HFFc6 (cell line): ENCODE measurements at regions not wholly inside any gene's neighbourhood (a gene's known extent, or its start where the extent isn't known, plus 50 kb on each side); places are given as distances from the start of the nearest gene placed in this dataset.

Source experiments
- DNase-seq: peaks from one replicate; pipeline ENCODE4 v3.0.0-alpha.2; 2018
- H3K27ac Mint-ChIP-seq: 2 replicates; pipeline ENCODE4 v1.8.0; 2020; ENCODE audit warnings: mild to moderate bottlenecking, mixed read lengths
- H3K27me3 Mint-ChIP-seq: 2 replicates; pipeline ENCODE4 v1.8.0; 2021; ENCODE audit warnings: mild to moderate bottlenecking, moderate library complexity, mixed read lengths; ENCODE audit not compliant: insufficient read depth
- H3K36me3 Mint-ChIP-seq: 2 replicates; pipeline ENCODE4 v1.8.0; 2021; ENCODE audit warnings: low read depth, mixed read lengths
- H3K4me1 Mint-ChIP-seq: 2 replicates; pipeline ENCODE4 v1.8.0; 2020; ENCODE audit warnings: low read depth, mixed read lengths
- H3K4me3 Mint-ChIP-seq: 2 replicates; pipeline ENCODE4 v1.8.0; 2020; ENCODE audit warnings: mild to moderate bottlenecking, moderate library complexity, mixed read lengths
- H3K9me3 Mint-ChIP-seq: 2 replicates; pipeline ENCODE4 v1.8.0; 2020; ENCODE audit warnings: mild to moderate bottlenecking, mixed read lengths
- TF ChIP-seq, protein P1 (sequence below): fragments of 200-600 bp; sonication (generic); IDR thresholded peaks from 2 replicates; pipeline ENCODE4 v1.5.0; 2021; ENCODE audit warnings: antibody characterized with exemption, mild to moderate bottlenecking

DNA sequence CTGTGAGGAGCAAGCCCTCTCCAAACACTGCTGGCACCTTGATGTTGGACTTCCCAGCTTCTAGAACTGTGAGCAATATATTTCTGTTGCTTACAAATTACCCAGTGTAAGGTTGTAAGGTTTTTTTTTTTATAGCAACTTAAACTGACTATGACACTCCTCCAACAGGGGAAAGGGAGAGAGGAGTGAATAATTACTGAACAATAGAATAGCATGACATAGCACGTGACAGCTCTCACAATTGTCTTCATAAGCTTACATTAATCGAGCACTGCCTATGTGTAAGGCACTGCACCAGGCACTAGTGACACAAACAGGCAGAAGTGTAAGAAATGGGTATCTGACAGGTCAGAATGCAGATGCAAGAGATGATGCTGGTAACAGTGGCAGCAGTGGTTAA, 136.9 kb downstream of the FAT3 start:
- Mint-ChIP-seq H3K4me3 (no peak overlapping the region), H3K4me1 (no peaks in the 10 kb centered on the region), H3K27ac (no peak overlapping the region), H3K36me3 (no peaks in the 10 kb centered on the region), H3K27me3 (peaks cover 3% of the 10 kb centered on the region), H3K9me3 (peaks cover 8% of the 10 kb centered on the region)
- TF ChIP-seq, protein P1, sequence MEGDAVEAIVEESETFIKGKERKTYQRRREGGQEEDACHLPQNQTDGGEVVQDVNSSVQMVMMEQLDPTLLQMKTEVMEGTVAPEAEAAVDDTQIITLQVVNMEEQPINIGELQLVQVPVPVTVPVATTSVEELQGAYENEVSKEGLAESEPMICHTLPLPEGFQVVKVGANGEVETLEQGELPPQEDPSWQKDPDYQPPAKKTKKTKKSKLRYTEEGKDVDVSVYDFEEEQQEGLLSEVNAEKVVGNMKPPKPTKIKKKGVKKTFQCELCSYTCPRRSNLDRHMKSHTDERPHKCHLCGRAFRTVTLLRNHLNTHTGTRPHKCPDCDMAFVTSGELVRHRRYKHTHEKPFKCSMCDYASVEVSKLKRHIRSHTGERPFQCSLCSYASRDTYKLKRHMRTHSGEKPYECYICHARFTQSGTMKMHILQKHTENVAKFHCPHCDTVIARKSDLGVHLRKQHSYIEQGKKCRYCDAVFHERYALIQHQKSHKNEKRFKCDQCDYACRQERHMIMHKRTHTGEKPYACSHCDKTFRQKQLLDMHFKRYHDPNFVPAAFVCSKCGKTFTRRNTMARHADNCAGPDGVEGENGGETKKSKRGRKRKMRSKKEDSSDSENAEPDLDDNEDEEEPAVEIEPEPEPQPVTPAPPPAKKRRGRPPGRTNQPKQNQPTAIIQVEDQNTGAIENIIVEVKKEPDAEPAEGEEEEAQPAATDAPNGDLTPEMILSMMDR, result no peak
- no peak for DNase-seq

DNA sequence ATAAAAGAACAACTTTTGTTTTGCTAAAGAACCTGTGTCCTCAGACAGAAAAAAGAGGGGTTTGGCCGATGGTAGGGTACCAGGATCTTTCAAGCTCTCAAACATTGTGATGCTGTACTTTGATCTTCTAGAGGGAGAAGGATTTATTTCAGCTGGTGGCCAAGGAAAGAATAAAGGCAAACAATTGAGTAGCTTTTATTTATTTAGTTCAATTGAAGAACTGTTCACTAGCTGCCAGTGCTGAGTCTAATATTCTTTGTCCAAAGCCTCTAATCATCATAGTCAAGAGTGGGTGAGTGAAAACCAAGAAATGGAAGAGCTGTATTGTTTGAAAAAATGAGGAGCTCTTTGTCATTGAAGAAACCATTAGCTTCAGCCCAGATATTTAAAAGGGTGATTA, 138.4 kb downstream of the FAT3 start:
- Mint-ChIP-seq H3K4me1 (no peaks in the 10 kb centered on the region), H3K9me3 (peaks cover 8% of the 10 kb centered on the region), H3K27ac (no peak overlapping the region), H3K4me3 (no peak overlapping the region), H3K27me3 (peaks cover 3% of the 10 kb centered on the region), H3K36me3 (no peaks in the 10 kb centered on the region)
- TF ChIP-seq, protein P1, result no peak
- no peak for DNase-seq

DNA sequence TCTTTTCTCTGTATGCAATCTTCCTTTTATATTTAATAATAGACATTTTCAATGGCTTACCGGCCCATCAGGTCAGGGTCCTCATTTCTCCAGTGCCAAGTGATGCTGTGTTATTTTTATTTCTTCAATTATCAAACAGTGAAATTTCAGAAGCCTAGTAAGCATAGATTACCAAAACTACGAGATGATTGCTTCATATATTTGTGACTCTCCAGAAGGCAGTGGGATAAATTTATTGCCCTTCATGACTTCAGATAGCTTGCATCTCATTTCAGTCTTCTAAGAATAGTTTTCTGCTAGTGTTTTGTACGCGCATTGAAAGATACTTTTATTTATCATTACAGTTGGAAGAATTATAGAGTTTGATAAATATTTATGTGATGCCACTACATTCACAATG, 139.6 kb downstream of the FAT3 start:
- Mint-ChIP-seq H3K9me3 (peaks cover 8% of the 10 kb centered on the region), H3K4me3 (no peak overlapping the region), H3K4me1 (no peaks in the 10 kb centered on the region), H3K27ac (no peak overlapping the region), H3K27me3 (peaks cover 3% of the 10 kb centered on the region), H3K36me3 (no peaks in the 10 kb centered on the region)
- DNase-seq, result no peak
- TF ChIP-seq, protein P1, result no peak

DNA sequence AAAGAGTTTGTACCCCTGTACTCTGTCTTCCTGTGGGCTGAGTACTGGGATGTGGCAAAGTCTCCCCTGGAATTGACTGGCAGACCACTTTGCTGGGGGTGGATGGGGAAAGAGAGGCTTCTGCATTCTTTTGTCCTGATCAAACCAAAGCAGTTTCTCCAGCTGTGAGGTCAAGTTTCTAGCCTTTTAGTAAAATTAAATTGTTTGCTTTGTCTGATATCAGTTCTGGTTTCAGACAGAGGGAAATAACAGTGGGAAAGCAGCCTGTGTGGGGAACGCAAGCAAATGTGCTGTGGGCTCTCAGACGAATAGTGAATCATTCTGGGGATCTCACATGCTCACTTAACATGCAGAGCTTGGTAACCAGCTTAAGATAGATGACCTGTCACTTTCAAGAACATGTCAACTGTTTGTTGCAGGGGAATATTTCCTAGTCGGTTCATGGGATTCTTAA, 151.6 kb downstream of the FAT3 start:
- no peak overlapping the region for H3K27ac Mint-ChIP-seq
- no peaks in the 10 kb centered on the region for H3K36me3 Mint-ChIP-seq
- TF ChIP-seq, protein P1, result no peak

DNA sequence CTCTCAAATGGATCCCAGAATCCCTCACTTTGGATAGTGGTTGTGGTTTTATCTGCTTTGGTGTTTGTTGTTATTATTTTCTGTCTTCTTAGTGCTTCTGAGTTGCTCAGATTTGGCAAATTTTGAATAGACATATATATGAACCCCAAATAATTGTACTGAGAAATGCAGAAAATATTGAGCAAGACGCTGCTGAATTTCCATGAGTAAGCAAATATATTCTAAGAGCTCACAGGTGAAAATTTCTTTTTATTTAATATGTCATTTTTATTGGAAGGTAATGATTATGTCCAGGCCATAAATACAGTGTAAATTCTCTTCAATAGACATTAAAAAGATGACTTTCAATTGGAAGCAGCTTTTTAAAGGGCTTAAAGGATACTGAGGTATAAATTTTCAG, 152.1 kb downstream of the FAT3 start:
- TF ChIP-seq, protein P1, result no peak
- Mint-ChIP-seq H3K9me3 (peaks cover 5% of the 10 kb centered on the region; the same call in 1 of the 2 replicates), H3K36me3 (no peaks in the 10 kb centered on the region), H3K4me1 (peaks cover 17% of the 10 kb centered on the region), H3K27ac (no peak overlapping the region), H3K27me3 (peaks cover 2% of the 10 kb centered on the region), H3K4me3 (no peak overlapping the region)
- no peak for DNase-seq

More for the DNA sequence above, 151.6 kb downstream of the FAT3 start:
- peaks cover 2% of the 10 kb centered on the region for H3K27me3 Mint-ChIP-seq
- peaks cover 5% of the 10 kb centered on the region; the same call in 1 of the 2 replicates for H3K9me3 Mint-ChIP-seq
- peak; percentile 2 for DNase-seq
- H3K4me1 Mint-ChIP-seq, result peaks cover 17% of the 10 kb centered on the region
- H3K4me3 Mint-ChIP-seq, result no peak overlapping the region

DNA sequence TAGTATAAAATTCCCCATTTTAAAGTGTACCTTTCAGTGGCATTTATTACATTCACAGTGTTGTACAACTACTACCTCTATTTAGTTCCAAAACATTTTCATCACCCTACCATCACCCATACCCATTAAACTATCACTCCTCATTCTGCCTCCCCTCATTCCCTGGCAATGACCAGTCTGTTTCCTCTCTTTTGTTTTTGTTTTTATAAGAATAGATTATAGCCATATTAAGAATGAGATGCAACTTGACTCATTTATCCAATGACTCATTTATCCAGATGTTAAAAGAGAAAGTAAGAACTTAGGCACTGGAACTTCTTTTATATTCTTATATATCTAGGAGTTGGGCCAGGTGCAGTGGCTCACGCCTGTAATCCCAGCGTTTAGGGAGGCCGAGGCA, 156.3 kb downstream of the FAT3 start:
- H3K27me3 Mint-ChIP-seq, result no peaks in the 10 kb centered on the region; the same call in 1 of the 2 replicates
- peaks cover 5% of the 10 kb centered on the region for H3K9me3 Mint-ChIP-seq
- TF ChIP-seq, protein P1, result no peak
- no peak overlapping the region for H3K4me3 Mint-ChIP-seq
- H3K4me1 Mint-ChIP-seq, result peaks cover 40% of the 10 kb centered on the region
- peak; percentile 50 for DNase-seq
- H3K27ac Mint-ChIP-seq, result no peak overlapping the region
- no peaks in the 10 kb centered on the region for H3K36me3 Mint-ChIP-seq
